Caco-2 (cell line): ENCODE measurements at regions not wholly inside any gene's neighbourhood (a gene's known extent, or its start where the extent isn't known, plus 50 kb on each side); places are given as distances from the start of the nearest gene placed in this dataset.

Source experiments
- BruUV-seq: library from RNA; stranded (reverse); fragments of 400-500 nt; replicated peaks from 2 replicates; lab custom pipeline; 2021; lab: Mats Ljungman, UMichigan
- CTCF ChIA-PET: fragments of 300-600 bp; sonication (Branson Sonifier 250); formaldehyde crosslinking; loops from one replicate; lab custom pipeline; 2022; ENCODE audit warnings: antibody characterized with exemption; lab: Charles Lee
- POLR2A ChIA-PET: fragments of 300-600 bp; sonication (Branson Sonifier 250); formaldehyde crosslinking; loops from one replicate; lab custom pipeline; 2022; ENCODE audit warnings: antibody characterized with exemption; lab: Charles Lee
- DNase-seq, 2 experiments: peaks; one replicate each; pipeline versions ENCODE4 v3.0.0 to v3.0.0-alpha.2; 2020 to 2022
- H3K27me3 ChIP-seq: replicated peaks from 2 replicates; pipeline ENCODE4 v1.6.0; 2011; ENCODE audit warnings: low read length; ENCODE audit not compliant: control insufficient read depth, insufficient read depth
- H3K36me3 ChIP-seq: 2 replicates; pipeline ENCODE4 v1.5.1; 2011; ENCODE audit warnings: low read length; ENCODE audit not compliant: control insufficient read depth, insufficient read depth
- H3K4me1 ChIP-seq: fragments of 250-450 bp; sonication (Bioruptor Pico); 2 replicates; pipeline ENCODE4 v1.5.1; 2020; ENCODE audit warnings: mild to moderate bottlenecking
- H3K4me3 ChIP-seq: 2 replicates; pipeline ENCODE4 v1.5.1; 2011; ENCODE audit warnings: low read depth, mild to moderate bottlenecking, control low read depth, low read length
- H3K9me3 ChIP-seq: fragments of 250-450 bp; sonication (Bioruptor Pico); 2 replicates; pipeline ENCODE4 v1.5.1; 2020; ENCODE audit warnings: mild to moderate bottlenecking, moderate library complexity
- H3K27ac Mint-ChIP-seq: one replicate; pipeline ENCODE4 v1.8.0; 2022; ENCODE audit warnings: mixed read lengths; ENCODE audit not compliant: unreplicated experiment
- H3K27me3 Mint-ChIP-seq: one replicate; pipeline ENCODE4 v1.8.0; 2022; ENCODE audit warnings: mixed read lengths; ENCODE audit not compliant: insufficient read depth, unreplicated experiment
- H3K36me3 Mint-ChIP-seq: one replicate; pipeline ENCODE4 v1.8.0; 2022; ENCODE audit warnings: mild to moderate bottlenecking, mixed read lengths; ENCODE audit not compliant: insufficient read depth, unreplicated experiment
- H3K4me1 Mint-ChIP-seq: one replicate; pipeline ENCODE4 v1.8.0; 2022; ENCODE audit warnings: low read depth, mixed read lengths; ENCODE audit not compliant: unreplicated experiment
- H3K4me3 Mint-ChIP-seq: one replicate; pipeline ENCODE4 v1.8.0; 2022; ENCODE audit warnings: mild to moderate bottlenecking, moderate library complexity, mixed read lengths; ENCODE audit not compliant: unreplicated experiment
- H3K9me3 Mint-ChIP-seq: one replicate; pipeline ENCODE4 v1.8.0; 2022; ENCODE audit warnings: mixed read lengths; ENCODE audit not compliant: unreplicated experiment
- intact Hi-C: fragments of 100-400 bp; cut with micrococcal nuclease; formaldehyde crosslinking; loops from one replicate; pipeline ENCODE4 v1.10.0; 2022; ENCODE audit not compliant: unreplicated experiment
- TF ChIP-seq, protein P1 (sequence below), 2 experiments: fragments of 200-600 bp in 1 of 2; IDR thresholded peaks; 1 replicate in 1 of 2; 2 replicates in 1 of 2; pipeline versions ENCODE4 v1.5.1 to v1.8.0; 2011 to 2022; ENCODE audit warnings: antibody characterized with exemption in 1 of 2, control low read depth in 1 of 2, inconsistent platforms in 1 of 2, low read depth in 1 of 2, low read length in 1 of 2, mild to moderate bottlenecking in 1 of 2, moderate library complexity in 1 of 2; ENCODE audit not compliant: insufficient read depth in 1 of 2, severe bottlenecking in 1 of 2, unreplicated experiment in 1 of 2

DNA sequence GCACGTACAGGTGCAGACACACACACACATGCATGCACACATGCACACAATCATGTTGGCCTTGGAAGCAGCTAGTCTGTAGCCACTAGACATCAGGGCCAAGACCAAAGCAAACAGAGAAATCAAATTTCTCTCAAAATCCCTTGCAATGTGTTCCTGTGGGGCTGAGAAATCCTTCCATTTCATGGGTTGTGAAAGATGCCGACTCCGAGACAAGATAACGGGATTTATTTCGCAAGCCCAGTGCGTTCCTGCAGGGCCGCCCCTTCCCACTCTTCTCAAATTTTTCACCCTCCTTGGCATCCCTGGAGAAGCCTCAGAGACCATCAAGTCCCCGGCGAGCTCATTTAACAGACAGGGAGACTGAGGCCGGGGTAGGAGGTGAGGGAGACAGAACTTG, 366.7 kb downstream of the MN1 start:
- Histone ChIP-seq H3K4me1 (peaks cover 10% of the 10 kb centered on the region), H3K9me3 (peaks cover 6% of the 10 kb centered on the region), H3K27me3 (no peaks in the 10 kb centered on the region), H3K4me3 (no peak overlapping the region), H3K36me3 (no peaks in the 10 kb centered on the region)
- ChIA-PET POLR2A (no interaction called here), CTCF (no interaction called here)
- H3K9me3 Mint-ChIP-seq: peaks cover 9% of the 10 kb centered on the region
- TF ChIP-seq, protein P1, sequence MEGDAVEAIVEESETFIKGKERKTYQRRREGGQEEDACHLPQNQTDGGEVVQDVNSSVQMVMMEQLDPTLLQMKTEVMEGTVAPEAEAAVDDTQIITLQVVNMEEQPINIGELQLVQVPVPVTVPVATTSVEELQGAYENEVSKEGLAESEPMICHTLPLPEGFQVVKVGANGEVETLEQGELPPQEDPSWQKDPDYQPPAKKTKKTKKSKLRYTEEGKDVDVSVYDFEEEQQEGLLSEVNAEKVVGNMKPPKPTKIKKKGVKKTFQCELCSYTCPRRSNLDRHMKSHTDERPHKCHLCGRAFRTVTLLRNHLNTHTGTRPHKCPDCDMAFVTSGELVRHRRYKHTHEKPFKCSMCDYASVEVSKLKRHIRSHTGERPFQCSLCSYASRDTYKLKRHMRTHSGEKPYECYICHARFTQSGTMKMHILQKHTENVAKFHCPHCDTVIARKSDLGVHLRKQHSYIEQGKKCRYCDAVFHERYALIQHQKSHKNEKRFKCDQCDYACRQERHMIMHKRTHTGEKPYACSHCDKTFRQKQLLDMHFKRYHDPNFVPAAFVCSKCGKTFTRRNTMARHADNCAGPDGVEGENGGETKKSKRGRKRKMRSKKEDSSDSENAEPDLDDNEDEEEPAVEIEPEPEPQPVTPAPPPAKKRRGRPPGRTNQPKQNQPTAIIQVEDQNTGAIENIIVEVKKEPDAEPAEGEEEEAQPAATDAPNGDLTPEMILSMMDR (IDR thresholded peaks at IDR 0.05; ENCODE audit: insufficient read depth in 1 of 2, low read depth in 1 of 2, low read length in 1 of 2, severe bottlenecking in 1 of 2, unreplicated experiment in 1 of 2): no peak
- no peaks in the 10 kb centered on the region for H3K4me1 Mint-ChIP-seq
- H3K4me3 Mint-ChIP-seq: no peak overlapping the region
- H3K27ac Mint-ChIP-seq: no peak overlapping the region
- no peaks in the 10 kb centered on the region for H3K36me3 Mint-ChIP-seq
- BruUV-seq: no TSS peak
- H3K27me3 Mint-ChIP-seq: no peaks in the 10 kb centered on the region
- DNase-seq: no peak
- intact Hi-C loops: no loop called here

DNA sequence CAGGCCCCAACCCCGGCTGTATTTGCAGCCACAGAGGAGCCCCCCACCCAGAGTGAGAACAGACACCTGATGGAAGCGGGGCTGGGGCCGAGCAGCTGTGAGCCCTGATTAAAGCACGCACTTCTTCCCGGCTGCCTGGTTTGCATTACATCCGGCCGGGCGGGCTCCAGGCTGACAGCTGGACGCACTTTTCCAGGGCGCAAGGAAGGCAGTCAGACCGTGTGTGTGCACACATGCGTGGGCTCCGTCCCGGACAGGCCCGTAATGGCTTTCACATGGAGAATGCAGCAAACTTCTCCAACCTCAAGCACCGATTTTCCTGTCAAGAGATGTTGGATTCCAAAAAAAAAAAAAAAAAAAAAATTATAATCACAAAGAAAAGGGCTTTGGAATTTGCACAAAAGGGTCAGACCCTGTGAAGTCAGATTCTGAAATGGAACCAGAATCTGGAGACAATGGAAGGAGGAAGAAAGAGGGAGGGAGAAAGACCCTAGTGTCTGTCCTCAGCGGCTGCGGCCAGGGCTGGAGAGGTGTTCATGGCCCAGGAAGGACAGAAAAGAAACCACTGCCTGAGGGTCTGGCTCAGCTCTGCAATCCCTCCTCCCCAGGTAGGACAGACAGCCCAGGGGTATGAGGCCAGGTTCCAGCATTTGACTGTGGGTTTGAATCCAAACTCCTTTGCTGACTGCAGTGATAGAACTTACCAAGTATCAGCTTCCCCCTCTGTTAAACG, 365.5 kb downstream of the MN1 start:
- Histone ChIP-seq H3K4me1 (peaks cover 10% of the 10 kb centered on the region), H3K4me3 (no peak overlapping the region), H3K27me3 (no peaks in the 10 kb centered on the region), H3K36me3 (no peaks in the 10 kb centered on the region), H3K9me3 (peaks cover 6% of the 10 kb centered on the region)
- no peak overlapping the region for H3K4me3 Mint-ChIP-seq
- H3K36me3 Mint-ChIP-seq: no peaks in the 10 kb centered on the region
- no peak overlapping the region for H3K27ac Mint-ChIP-seq
- CTCF ChIA-PET: no interaction called here
- POLR2A ChIA-PET: no interaction called here
- intact Hi-C loops: no loop called here
- peaks cover 9% of the 10 kb centered on the region for H3K9me3 Mint-ChIP-seq
- no peak for DNase-seq
- H3K27me3 Mint-ChIP-seq: no peaks in the 10 kb centered on the region
- TF ChIP-seq, protein P1 (IDR thresholded peaks at IDR 0.05; ENCODE audit: insufficient read depth in 1 of 2, low read depth in 1 of 2, low read length in 1 of 2, severe bottlenecking in 1 of 2, unreplicated experiment in 1 of 2): no peak
- H3K4me1 Mint-ChIP-seq: no peaks in the 10 kb centered on the region
- BruUV-seq: no TSS peak

DNA sequence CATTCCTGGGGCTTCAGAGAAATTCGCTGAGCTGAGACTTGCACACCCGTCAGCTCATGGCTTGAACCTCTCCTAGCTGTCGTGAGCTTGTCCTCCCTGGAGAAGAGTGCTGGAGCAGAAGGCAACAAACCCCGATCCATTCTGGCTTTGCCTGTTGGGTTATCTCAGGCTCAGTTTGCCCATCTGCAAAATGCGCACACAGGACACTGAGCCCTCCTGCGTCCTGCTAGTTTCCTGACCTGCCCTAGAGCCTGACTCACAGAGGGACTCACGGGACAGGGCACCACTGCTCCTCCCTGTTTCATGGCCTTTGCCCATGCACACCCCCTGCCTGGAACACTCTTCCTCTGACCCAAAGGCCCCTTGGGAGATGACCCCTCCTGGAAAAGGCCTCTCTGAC, 365.0 kb downstream of the MN1 start:
- Mint-ChIP-seq H3K4me3 (no peak overlapping the region), H3K27ac (no peak overlapping the region), H3K9me3 (peaks cover 9% of the 10 kb centered on the region), H3K27me3 (no peaks in the 10 kb centered on the region), H3K4me1 (no peaks in the 10 kb centered on the region), H3K36me3 (no peaks in the 10 kb centered on the region)
- ChIA-PET CTCF (no interaction called here), POLR2A (no interaction called here)
- H3K4me1 ChIP-seq: peaks cover 10% of the 10 kb centered on the region
- peaks cover 4% of the 10 kb centered on the region for H3K9me3 ChIP-seq
- no TSS peak for BruUV-seq
- no peak for DNase-seq
- H3K4me3 ChIP-seq: no peak overlapping the region
- H3K36me3 ChIP-seq: no peaks in the 10 kb centered on the region
- intact Hi-C loops: no loop called here
- H3K27me3 ChIP-seq: no peaks in the 10 kb centered on the region
- TF ChIP-seq, protein P1 (IDR thresholded peaks at IDR 0.05; ENCODE audit: insufficient read depth in 1 of 2, low read depth in 1 of 2, low read length in 1 of 2, severe bottlenecking in 1 of 2, unreplicated experiment in 1 of 2): no peak
